Lower leg skin (tissue), 4 donors: ENCODE measurements at regions not wholly inside any gene's neighbourhood (a gene's known extent, or its start where the extent isn't known, plus 50 kb on each side); places are given as distances from the start of the nearest gene placed in this dataset.

Experiments
- DNase-seq, 2 donors: peaks; one replicate each; pipeline ENCODE4 v3.0.0-alpha.2; 2019; ENCODE audit warnings: low spot score in 2 of 2
- H3K4me3 ChIP-seq: fragments of 200-600 bp; sonication (generic); 2 replicates; pipeline ENCODE4 v1.5.1; 2017; ENCODE audit warnings: mild to moderate bottlenecking, low read depth; ENCODE audit not compliant: poor library complexity, severe bottlenecking
- POLR2A ChIP-seq, 2 donors: fragments of 450-650 bp; IDR thresholded peaks; one replicate each; pipeline ENCODE4 v1.6.1; 2016 to 2017; ENCODE audit warnings: antibody characterized with exemption in 2 of 2, mild to moderate bottlenecking in 1 of 2, moderate library complexity in 1 of 2
- WGBS, 2 donors: methylation state at CpG; one replicate each; pipeline ENCODE4 v1.1.5; 2018; 5-methylcytosine and 5-hydroxymethylcytosine counted together
- intact Hi-C: fragments of 100-400 bp; cut with DNase I; formaldehyde crosslinking; loops from one replicate; pipeline ENCODE4 v1.15.0; 2023; ENCODE audit warnings: low total_unique reads
- TF ChIP-seq, protein P1 (sequence below), 3 donors: fragments of 450-650 bp; IDR thresholded peaks; one replicate each; pipeline ENCODE4 v1.5.1; 2016; ENCODE audit warnings: antibody characterized with exemption in 3 of 3, mild to moderate bottlenecking in 3 of 3, moderate library complexity in 2 of 3

DNA sequence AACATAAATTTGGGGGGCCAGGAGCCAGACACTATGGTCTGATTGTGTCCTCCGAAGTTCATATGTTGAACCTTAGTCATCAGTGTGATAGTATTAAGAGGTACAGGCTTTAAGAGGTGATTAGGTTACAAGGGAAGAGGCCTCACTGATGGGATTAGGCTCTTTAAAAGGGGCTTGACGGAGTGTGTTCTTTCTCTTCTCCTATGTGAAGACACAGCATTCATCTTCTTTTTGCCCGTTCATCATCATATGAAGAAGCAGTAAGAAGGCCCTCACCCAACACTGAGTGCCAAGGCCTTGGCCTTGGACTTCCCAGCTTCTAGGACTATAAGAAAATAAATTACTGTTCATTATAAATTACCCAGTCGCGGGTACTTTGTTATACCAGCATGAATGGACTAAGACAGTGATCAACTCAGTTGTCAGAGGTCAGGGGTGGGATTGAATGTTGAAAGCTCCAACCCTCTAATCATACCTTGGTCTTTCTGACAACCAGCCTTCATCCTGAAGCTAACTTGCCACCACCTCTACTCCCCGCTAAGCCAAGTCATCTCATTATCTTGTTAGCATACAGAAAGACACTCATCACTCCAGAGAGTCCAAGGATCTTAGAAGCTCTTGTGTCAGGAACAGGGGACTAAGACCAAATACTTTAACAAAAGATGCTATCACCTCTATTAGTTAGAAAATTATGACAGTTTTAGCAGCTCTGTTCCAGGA is 543.4 kb upstream of the DIPK2B start:
- intact Hi-C loops = no loop called here
- TF ChIP-seq, protein P1, sequence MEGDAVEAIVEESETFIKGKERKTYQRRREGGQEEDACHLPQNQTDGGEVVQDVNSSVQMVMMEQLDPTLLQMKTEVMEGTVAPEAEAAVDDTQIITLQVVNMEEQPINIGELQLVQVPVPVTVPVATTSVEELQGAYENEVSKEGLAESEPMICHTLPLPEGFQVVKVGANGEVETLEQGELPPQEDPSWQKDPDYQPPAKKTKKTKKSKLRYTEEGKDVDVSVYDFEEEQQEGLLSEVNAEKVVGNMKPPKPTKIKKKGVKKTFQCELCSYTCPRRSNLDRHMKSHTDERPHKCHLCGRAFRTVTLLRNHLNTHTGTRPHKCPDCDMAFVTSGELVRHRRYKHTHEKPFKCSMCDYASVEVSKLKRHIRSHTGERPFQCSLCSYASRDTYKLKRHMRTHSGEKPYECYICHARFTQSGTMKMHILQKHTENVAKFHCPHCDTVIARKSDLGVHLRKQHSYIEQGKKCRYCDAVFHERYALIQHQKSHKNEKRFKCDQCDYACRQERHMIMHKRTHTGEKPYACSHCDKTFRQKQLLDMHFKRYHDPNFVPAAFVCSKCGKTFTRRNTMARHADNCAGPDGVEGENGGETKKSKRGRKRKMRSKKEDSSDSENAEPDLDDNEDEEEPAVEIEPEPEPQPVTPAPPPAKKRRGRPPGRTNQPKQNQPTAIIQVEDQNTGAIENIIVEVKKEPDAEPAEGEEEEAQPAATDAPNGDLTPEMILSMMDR (IDR thresholded peaks at IDR 0.05) = no peak
- TF ChIP-seq POLR2A (IDR thresholded peaks at IDR 0.05) = no peak
- H3K4me3 ChIP-seq = no peak overlapping the region
- DNase-seq = no peak
- WGBS, 2 donors = 84 to 96% methylated on average over 6 of the region's 6 CpGs

DNA sequence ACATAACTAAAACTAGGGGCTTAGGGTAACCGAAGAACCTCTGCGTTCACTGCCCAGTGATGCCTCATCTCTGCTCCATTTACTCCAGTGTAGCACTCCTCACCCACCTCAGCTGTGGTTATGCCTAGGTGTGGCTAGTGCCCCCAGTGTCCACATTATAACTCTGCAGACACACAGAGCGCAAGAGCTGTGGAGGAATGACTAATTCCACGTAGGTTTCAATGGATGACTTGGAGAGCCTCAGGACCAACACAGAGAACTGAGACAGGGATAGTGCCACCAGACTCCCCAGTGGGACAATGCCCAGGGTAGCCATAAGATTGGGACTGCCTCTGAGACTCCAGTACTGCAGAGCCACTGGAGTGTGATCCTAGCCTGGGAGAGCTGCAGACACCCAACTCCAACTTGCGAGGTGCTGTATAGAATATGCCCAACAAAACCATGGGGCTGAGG is 542.4 kb upstream of the DIPK2B start:
- WGBS, 2 donors = 77 to 84% methylated on average over 5 of the region's 5 CpGs
- intact Hi-C loops = no loop called here
- TF ChIP-seq, protein P1 (IDR thresholded peaks at IDR 0.05) = no peak
- no peak for TF ChIP-seq POLR2A (IDR thresholded peaks at IDR 0.05)

DNA sequence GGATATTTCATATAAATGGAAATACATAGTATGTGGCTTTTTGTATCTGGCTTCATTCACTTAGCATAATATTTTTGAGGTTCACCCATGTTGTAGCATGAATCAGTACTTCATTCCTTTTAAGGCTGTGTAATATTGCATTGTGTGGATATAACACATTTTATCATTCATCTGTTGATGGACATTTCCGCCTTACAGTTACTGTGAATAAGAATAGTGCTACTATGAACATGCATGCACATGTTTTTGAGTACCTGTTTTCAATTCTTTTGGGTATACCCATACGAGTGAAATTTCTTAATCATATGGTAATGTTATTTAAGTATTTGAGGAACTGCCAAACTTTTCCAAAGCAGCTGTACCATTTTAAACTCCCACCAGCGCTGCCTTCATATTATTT is 539.6 kb upstream of the DIPK2B start:
- intact Hi-C loops = no loop called here
- no peak overlapping the region for H3K4me3 ChIP-seq
- 43% methylated on average over 3 of the region's 3 CpGs for WGBS, 2 donors
- DNase-seq = no peak
- TF ChIP-seq, protein P1 (IDR thresholded peaks at IDR 0.05) = no peak
- TF ChIP-seq POLR2A (IDR thresholded peaks at IDR 0.05) = no peak

More for the DNA sequence above, 542.4 kb upstream of the DIPK2B start:
- H3K4me3 ChIP-seq = no peak overlapping the region
- no peak for DNase-seq

DNA sequence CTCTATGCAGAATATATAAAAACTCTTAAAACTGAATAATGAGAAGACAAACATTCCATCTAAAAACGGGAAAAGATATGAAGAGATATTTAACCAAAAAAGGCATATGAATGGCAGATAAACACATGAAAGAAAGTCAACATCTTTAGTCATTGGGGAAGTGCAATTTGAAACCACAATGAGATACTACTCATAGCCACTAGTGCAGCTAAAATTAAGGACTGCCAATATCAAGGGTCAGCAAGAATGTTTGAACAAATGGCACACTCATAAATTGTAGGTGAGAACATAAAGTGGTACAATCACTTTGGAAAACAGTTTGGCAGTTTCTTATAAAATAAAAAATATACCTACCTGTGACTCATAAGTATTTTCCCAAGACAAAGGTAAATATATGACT is 534.9 kb upstream of the DIPK2B start:
- intact Hi-C loops = no loop called here
- DNase-seq = no peak
- no peak overlapping the region for H3K4me3 ChIP-seq
- WGBS, 2 donors = 67 to 73% methylated on average over 1 of the region's 1 CpG
- TF ChIP-seq POLR2A (IDR thresholded peaks at IDR 0.05) = no peak
- TF ChIP-seq, protein P1 (IDR thresholded peaks at IDR 0.05) = no peak

DNA sequence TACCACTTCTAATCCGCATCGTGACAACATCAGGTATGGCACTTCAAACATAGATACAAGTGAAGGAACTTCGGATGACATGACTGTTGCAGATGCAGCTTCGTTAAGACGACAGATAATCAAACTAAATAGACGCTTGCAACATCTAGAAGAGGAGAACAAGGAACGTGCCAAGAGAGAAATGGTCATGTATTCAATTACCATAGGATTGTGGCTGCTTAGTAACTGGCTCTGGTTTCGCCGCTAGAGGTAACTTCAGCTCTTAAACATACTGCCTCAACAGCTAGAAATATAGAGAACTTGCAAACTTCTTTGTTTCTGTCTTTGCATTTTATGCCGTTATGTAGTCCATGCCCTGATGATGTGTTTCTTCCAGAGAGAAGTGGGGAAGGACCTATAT is 530.8 kb upstream of the DIPK2B start:
- H3K4me3 ChIP-seq = no peak overlapping the region
- 89 to 93% methylated on average over 10 of the region's 10 CpGs for WGBS, 2 donors
- DNase-seq = no peak
- intact Hi-C loops = no loop called here
- TF ChIP-seq, protein P1 (IDR thresholded peaks at IDR 0.05) = no peak
- no peak for TF ChIP-seq POLR2A (IDR thresholded peaks at IDR 0.05)

DNA sequence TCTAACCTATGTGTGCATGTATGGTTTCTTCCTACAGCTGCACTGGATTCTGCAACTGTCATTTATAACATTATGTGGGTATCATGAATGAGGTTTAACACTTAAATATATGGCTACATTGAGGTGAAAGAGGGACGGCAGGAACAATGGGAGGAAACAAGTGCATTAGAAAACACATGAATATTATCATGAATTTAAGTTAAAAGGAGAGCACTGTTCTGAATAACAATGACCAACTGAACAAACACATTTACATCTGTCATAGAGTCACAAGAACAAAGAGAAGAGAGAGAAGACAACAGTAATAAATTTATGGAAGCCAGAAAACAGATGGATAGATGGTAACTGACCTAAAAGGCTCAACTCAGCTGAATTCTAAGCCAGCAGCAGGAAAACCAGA is 527.1 kb upstream of the DIPK2B start:
- DNase-seq = no peak
- intact Hi-C loops = no loop called here
- WGBS, 2 donors = 67% methylated on average over 1 of the region's 1 CpG

More for the DNA sequence above, 527.1 kb upstream of the DIPK2B start:
- TF ChIP-seq POLR2A (IDR thresholded peaks at IDR 0.05) = no peak
- TF ChIP-seq, protein P1 (IDR thresholded peaks at IDR 0.05) = no peak
- no peak overlapping the region for H3K4me3 ChIP-seq
